HG03378 (cell line): ENCODE measurements at regions not wholly inside any gene's neighbourhood (a gene's known extent, or its start where the extent isn't known, plus 50 kb on each side); places are given as distances from the start of the nearest gene placed in this dataset.

Experiments used
- ATAC-seq: cut with Tn5 transposase; IDR thresholded peaks from one replicate; pipeline ENCODE4 v1.9.1; 2021; ENCODE audit warnings: mild to moderate bottlenecking, moderate library complexity; ENCODE audit not compliant: unreplicated experiment

DNA sequence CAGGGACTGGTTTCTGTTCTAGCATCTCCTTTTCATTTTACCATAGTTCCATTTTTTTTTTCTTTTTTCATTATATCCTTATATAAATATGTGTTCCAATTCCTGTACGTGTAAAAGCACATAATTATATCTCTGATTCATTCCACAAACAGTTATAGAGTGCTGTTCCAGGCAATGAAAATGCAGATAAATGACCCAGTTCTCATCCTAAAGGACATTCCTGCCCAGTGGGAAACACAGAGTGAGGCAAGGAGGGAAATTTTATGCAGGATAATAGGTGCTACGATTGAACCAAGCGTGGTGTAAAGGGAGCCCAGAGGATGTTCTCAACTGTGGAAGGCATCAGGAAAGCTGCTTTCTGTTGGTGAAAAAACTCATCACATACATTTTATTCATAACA is 408.1 kb downstream of the GATA3 start:
- no peak for ATAC-seq

DNA sequence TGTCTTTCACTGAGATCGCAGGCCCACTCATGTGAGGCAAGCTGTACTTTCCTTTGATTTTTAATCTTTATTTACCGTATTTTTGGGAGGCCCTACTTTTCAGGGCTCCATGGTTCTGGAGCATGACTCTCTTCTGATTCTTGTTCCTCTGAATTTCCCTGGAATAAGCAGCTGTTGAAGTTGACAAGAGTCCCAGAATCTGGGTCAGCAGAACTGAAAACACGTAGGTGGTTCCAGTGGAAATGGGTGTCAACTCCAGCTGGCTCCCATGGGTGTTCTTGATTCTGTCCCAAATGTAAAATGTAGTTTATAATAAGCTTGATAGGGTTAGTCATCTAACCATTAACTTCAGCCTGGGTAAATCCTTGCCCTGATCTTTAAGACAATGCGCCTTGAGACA is 409.4 kb downstream of the GATA3 start:
- ATAC-seq: no peak

DNA sequence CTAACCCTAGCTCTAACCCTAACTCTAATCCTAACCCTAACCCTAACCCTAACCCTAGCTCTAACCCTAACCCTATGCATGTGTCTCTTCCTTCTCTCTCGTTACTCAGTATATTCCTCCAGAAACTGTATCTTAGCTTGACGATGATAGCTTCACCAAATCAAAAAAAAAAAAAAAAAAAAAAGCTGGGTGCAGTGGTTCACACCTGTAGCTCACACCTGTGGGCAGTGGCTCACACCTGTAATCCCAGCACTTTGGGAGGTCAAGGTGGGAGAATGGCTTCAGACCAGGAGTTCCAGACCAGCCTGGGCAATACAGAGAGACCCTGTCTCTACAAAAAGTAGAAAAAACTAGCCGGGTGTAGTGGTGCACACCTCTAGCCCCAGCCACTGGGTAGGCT is 414.0 kb downstream of the GATA3 start:
- ATAC-seq: no peak

GRCh38 chr10:8473205-8473604 is 418.7 kb downstream of the GATA3 start:
- no peak for ATAC-seq

DNA sequence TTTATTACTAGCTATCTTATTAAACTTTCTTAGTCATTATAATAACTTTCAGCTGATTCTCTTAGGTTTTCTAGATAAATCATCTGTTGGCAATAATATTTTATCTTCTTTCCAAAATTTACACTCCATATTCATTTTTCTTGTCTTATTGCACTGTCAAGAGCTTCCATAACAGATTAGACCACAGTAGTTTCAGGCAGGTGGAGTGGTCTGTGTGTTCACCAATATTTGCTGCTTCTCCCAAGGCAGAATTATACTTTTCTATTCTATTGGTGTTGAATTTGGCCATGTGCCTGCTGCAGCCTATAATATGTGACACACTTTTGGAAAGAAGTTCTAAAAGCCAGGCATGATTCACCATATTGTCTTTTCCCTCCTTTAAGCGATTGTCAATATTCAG is 422.8 kb downstream of the GATA3 start:
- no peak for ATAC-seq

DNA sequence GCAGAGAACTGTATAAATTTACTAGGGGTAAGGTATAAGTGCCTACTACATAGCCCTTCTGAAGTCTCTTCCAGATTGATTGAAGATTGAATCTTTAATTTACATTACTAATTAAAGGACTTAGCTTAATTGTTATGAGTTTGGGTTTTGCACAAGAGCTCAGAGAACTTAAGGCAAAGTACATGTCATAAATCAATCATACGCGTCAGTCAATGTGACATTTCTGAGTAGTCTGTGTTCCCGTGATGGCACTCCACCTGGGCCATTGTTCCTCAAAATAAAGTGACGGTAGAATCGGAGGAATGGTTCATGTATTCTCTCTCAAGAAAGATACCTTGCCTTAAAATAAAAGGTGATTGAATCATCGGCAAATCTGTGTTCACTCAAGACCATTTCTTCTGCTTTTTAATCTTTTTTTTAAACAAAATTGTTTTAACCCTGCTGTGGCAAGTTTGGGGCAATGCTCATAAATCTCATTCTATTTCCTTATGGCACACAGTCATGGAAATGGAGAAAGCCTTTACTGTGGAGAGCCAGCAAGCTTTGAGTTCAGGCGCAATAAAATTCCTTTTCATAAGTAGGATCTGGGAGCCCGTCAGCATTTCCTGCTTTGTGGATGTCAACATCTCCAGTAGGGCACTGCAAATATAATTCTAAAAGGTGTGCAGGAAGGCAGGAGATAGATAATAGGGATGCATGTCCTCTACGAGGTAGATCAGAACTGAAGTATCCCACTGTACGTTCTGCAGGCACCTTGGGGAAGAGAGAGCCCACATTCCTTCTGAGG is 427.4 kb downstream of the GATA3 start:
- ATAC-seq: no peak

GRCh38 chr10:8485032-8485431 is 430.5 kb downstream of the GATA3 start:
- ATAC-seq: no peak

- no peak for ATAC-seq
Measured at GRCh38 chr10:8487346-8487745, 432.9 kb downstream of the GATA3 start.

- ATAC-seq: no peak
Measured at GRCh38 chr10:8489232-8489631, 434.7 kb downstream of the GATA3 start.

- no peak for ATAC-seq
Measured at GRCh38 chr10:8489823-8490222, 435.3 kb downstream of the GATA3 start.

DNA sequence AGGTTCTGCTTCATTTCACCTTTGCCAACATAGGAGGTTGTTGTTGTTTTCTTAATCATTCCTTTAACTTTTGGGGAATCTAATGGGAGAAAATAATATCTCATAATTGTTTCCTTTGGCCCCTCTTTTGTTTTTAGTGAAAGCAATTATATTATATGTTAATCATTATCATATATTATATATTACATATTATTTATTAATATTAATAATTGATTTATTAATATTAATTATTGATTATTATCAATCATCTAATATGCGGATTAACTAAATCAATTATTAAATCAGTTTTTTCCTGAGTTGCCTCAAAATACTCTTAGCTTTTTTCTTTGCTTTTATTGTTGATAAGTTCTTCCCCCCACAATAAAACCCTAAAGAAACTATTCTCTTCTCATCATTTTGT is 443.8 kb downstream of the GATA3 start:
- ATAC-seq: no peak

GRCh38 chr10:8498881-8499280 is 444.4 kb downstream of the GATA3 start:
- no peak for ATAC-seq

DNA sequence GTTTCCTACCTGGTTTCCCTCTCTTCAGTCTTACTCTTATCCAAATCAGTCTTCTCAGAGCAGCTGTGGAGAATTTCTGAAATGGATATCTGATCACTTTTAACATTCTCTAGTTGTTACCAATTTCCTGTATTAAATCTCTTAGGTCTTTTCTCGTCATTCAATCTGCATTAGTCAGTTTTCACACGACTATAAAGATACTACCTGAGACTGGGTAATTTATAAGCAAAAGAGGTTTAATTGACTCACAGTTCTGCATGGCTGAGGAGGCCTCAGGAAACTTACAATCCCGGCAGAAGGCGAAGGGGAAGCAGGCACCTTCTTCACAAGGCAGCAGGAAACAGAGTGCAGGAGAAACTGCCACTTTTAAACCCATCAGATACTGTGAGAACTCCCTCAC is 444.8 kb downstream of the GATA3 start:
- ATAC-seq: no peak

DNA sequence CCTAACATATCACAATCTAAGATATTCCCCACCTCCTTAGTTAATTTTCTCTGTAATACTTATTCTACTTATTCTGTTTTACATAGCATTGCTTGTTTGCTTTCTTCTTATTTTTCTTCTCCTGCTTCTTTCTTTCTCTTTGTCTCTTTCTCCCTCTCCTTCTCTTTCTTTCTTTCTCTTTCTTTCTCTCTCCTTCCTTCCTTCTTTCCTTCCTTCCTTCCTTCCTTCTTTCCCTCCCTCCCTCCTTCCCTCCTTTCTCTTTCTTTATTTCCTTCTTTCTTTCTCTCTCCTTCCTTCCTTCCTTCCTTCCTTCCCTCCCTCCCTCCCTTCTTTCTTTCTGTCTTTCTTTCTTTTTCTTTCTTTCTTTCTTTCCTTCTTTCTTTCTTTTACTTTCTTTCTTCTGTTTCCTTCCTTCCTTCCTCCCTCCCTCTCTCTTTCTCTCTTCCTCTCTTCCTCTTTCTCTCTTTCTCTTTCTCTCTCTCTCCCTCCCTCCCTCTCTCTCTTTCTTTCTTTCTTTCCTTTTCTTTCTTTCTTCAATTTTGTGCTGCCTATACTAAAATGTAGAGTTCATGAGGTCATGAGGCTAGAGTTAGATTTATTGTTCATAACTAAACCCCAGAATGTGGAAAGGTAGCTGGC is 445.4 kb downstream of the GATA3 start:
- no peak for ATAC-seq

GRCh38 chr10:8502573-8502972 is 448.1 kb downstream of the GATA3 start:
- no peak for ATAC-seq

DNA sequence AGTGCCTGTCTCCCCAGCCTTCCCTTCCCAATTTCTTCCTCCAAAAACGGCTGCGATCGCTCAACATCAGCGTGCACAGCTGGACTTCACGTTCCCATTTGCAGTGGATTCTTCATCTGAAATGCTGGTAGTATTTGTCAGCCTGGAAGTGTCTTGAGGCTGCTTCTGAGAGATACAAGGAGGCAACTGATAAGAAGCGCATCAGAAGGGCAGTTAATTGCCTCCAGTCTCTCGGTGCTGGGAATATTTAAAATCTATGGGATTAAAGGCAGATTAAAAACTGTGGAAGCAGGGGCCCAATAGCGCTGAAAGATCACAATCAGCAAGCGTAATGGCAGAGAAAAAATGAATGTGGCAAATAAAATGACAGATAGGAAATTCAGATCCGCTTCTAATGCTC is 450.0 kb downstream of the GATA3 start:
- ATAC-seq: no peak

- ATAC-seq: no peak
Measured at GRCh38 chr10:8507156-8507555, 452.7 kb downstream of the GATA3 start.

- no peak for ATAC-seq
Measured at GRCh38 chr10:8508882-8509281, 454.4 kb downstream of the GATA3 start.

GRCh38 chr10:8510471-8510870 is 456.0 kb downstream of the GATA3 start:
- ATAC-seq: no peak

- ATAC-seq: no peak
Measured at GRCh38 chr10:8511026-8511425, 456.5 kb downstream of the GATA3 start.

DNA sequence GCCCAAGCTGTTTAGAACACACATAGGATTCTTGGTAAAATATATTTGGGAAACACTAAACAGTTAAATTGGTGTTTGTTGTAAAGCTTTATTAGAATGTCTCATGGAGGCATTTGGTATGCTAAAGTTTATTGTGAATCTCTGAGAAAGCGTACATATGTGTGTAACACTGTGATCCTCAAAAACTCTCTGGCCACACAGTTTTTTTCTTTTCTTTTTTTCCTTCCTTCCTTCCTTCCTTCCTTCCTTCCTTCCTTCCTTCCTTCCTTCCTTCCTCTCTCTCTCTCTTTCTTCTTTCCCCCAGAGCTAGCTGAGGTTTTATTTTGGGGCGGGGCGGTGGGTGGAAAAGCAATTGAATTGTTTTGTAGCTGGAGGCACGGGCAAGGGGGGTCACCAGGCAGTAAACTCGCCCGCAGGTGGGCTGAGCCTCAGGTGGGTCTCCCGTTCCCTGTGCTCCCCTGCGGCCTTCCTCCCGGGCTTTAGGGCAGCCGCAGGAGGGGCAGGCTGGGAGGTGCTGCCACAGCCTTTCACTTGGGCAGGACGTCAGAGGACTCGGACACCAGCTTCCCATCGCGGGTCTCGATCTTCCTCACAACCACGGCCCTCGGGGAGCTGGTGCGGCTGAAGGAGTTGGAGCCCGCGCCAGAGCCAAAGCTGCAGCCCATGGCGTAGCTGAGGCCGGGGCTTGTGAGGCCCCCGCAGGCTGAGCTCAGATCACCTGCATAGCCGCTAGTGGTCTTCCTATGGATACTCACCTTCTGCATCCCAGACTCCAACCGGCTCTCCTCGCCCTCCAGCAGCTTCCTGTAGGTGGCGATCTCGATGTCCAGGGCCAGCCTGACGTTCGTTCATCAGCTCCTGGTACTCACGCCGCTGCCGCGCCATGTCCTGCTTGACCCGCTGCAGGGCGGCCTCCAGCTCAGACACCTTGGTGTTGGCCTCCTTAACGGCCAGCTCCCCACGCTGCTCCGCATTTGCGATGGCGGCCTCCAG is 459.0 kb downstream of the GATA3 start:
- no peak for ATAC-seq
